ENCODE measurements at regions not wholly inside any gene's neighbourhood (a gene's known extent, or its start where the extent isn't known, plus 50 kb on each side); places are given as distances from the start of the nearest gene placed in this dataset.

DNA sequence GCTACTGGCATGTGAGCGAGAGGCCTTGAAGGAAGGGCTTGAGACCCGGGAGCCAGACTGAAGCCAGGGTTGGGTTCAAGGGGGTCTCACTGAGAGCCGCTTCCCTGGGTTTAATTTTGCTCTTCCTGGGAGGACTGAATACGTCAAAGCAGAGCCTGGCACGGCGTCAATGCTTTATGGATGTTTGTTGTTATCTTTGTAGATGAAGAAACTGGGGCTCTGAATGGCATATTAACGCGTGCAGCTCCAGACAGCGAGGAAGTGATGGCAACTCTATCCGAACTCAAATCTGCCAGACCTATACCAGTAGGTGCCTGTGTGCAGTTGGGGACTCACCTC, 152.8 kb upstream of the PARP11 start:
- Histone ChIP-seq H4K5ac (ENCODE audit: low read depth, low read length) (no peak overlapping the region), H3K27me3 (ENCODE audit: control insufficient read depth, insufficient read depth, low read length) (peaks cover 16% of the 10 kb centered on the region), H3K56ac (ENCODE audit: extremely low read depth, insufficient read depth, low read length) (no peak overlapping the region), H3K23ac (ENCODE audit: low read depth, low read length) (no peak overlapping the region), H3K4me3 (ENCODE audit: insufficient read depth, low read depth, low read length) (no peak overlapping the region), H2BK20ac (ENCODE audit: low read depth, low read length) (no peak overlapping the region), H3K9me3 (ENCODE audit: control insufficient read depth, insufficient read depth, low read length) (no peaks in the 10 kb centered on the region), H2AFZ (replicated peaks; ENCODE audit: low read length, poor library complexity) (no peak overlapping the region), H3K9ac (ENCODE audit: low read depth, low read length) (no peak overlapping the region), H2AK5ac (ENCODE audit: low read depth, low read length) (no peak overlapping the region), H2BK5ac (ENCODE audit: low read depth, low read length, poor library complexity, severe bottlenecking) (no peak overlapping the region), H3K4me1 (ENCODE audit: control insufficient read depth, insufficient read depth, low read length) (peaks cover 6% of the 10 kb centered on the region), H4K20me1 (ENCODE audit: insufficient read depth, low read length) (no peaks in the 10 kb centered on the region), H2AK9ac (replicated peaks; ENCODE audit: low read depth, low read length, poor library complexity) (no peak overlapping the region), H4K91ac (ENCODE audit: insufficient read depth, low read depth, low read length) (no peak overlapping the region), H3K9me1 (ENCODE audit: insufficient read depth, low read length) (no peaks in the 10 kb centered on the region), H3K36me3 (ENCODE audit: control insufficient read depth, insufficient read depth, low read length) (no peaks in the 10 kb centered on the region), H3K14ac (replicated peaks; ENCODE audit: low read depth, low read length) (no peak overlapping the region), H3K79me1 (ENCODE audit: low read depth in 1 of 2, low read length in 2 of 2) (no peaks in the 10 kb centered on the region), H2BK120ac (ENCODE audit: low read depth, low read length) (no peak overlapping the region), H3K27ac (ENCODE audit: insufficient read depth, low read length) (no peak overlapping the region), H3K18ac (ENCODE audit: low read depth, low read length) (no peak overlapping the region), H3K4me2 (ENCODE audit: low read depth, low read length) (no peak overlapping the region), H3K4ac (ENCODE audit: low read depth, low read length) (no peak overlapping the region), H2BK15ac (ENCODE audit: low read depth, low read length) (no peak overlapping the region), H4K8ac (ENCODE audit: low read depth in 2 of 2, low read length in 2 of 2) (no peak overlapping the region)
- BruUV-seq (replicated peaks) = no TSS peak
- ATAC-seq (ENCODE audit: low read depth) = no peak
- ChIA-PET POLR2A (ENCODE audit: unreplicated experiment) (no interaction called here), CTCF (no interaction called here)
- TF ChIP-seq RCOR1 (IDR thresholded peaks at IDR 0.05; ENCODE audit: insufficient replicate concordance, low read length) (no peak), POLR2A (IDR thresholded peaks at IDR 0.05; ENCODE audit: low read depth, low read length) (no peak), MAFK (IDR thresholded peaks at IDR 0.05; ENCODE audit: low read depth, low read length) (no peak), SMC3 (IDR thresholded peaks at IDR 0.05; ENCODE audit: low read depth, low read length) (no peak), CEBPB (IDR thresholded peaks at IDR 0.05; ENCODE audit: low read depth, low read length) (no peak), USF2 (IDR thresholded peaks at IDR 0.05; ENCODE audit: low read depth, low read length) (no peak), RFX5 (IDR thresholded peaks at IDR 0.05; ENCODE audit: low read depth, low read length) (no peak), FOS (IDR thresholded peaks at IDR 0.05; ENCODE audit: low read depth, low read length) (no peak), CHD1 (IDR thresholded peaks at IDR 0.05; ENCODE audit: low read depth, low read length) (no peak), RAD21 (IDR thresholded peaks at IDR 0.05; ENCODE audit: low read length) (no peak), BHLHE40 (IDR thresholded peaks at IDR 0.05; ENCODE audit: low read depth, low read length) (no peak), MAZ (IDR thresholded peaks at IDR 0.05; ENCODE audit: borderline replicate concordance, low read depth, low read length) (no peak), MXI1 (IDR thresholded peaks at IDR 0.05; ENCODE audit: borderline replicate concordance, low read depth, low read length) (no peak), NFE2L2 (IDR thresholded peaks at IDR 0.05; ENCODE audit: low read depth, low read length) (no peak)
- TF ChIP-seq, protein P1, sequence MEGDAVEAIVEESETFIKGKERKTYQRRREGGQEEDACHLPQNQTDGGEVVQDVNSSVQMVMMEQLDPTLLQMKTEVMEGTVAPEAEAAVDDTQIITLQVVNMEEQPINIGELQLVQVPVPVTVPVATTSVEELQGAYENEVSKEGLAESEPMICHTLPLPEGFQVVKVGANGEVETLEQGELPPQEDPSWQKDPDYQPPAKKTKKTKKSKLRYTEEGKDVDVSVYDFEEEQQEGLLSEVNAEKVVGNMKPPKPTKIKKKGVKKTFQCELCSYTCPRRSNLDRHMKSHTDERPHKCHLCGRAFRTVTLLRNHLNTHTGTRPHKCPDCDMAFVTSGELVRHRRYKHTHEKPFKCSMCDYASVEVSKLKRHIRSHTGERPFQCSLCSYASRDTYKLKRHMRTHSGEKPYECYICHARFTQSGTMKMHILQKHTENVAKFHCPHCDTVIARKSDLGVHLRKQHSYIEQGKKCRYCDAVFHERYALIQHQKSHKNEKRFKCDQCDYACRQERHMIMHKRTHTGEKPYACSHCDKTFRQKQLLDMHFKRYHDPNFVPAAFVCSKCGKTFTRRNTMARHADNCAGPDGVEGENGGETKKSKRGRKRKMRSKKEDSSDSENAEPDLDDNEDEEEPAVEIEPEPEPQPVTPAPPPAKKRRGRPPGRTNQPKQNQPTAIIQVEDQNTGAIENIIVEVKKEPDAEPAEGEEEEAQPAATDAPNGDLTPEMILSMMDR (conservative IDR thresholded peaks at IDR 0.05; ENCODE audit: low read depth, low read length) = no peak
- TF ChIP-seq, protein P2, sequence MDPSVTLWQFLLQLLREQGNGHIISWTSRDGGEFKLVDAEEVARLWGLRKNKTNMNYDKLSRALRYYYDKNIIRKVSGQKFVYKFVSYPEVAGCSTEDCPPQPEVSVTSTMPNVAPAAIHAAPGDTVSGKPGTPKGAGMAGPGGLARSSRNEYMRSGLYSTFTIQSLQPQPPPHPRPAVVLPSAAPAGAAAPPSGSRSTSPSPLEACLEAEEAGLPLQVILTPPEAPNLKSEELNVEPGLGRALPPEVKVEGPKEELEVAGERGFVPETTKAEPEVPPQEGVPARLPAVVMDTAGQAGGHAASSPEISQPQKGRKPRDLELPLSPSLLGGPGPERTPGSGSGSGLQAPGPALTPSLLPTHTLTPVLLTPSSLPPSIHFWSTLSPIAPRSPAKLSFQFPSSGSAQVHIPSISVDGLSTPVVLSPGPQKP (IDR thresholded peaks at IDR 0.05; ENCODE audit: borderline replicate concordance, low read depth, low read length) = no peak
- in situ Hi-C loops (cut with MboI; ENCODE audit: low sequenced_read_pairs) (no loop called here), dilution Hi-C loops (cut with HindIII; ENCODE audit: low sequenced_read_pairs, unreplicated experiment) (no loop called here), intact Hi-C loops (cut with micrococcal nuclease) (no loop called here)
- no peak for DNase-seq
- WGBS, 2 experiments (ENCODE audit: extremely low coverage in 2 of 2, insufficient read length in 1 of 2) = 44% methylated on average over 2 of the region's 10 CpGs; no CpG with 5 or more reads in 1 of the 2 experiments

Data from IMR-90 (cell line).